K562 (cell line): ENCODE measurements at regions not wholly inside any gene's neighbourhood (a gene's known extent, or its start where the extent isn't known, plus 50 kb on each side); places are given as distances from the start of the nearest gene placed in this dataset.

Source experiments
- ATAC-seq: fragments of 200-7000 bp; cut with Tn5 transposase; 3 replicates; pipeline ENCODE4 v1.9.1; 2020; ENCODE audit warnings: moderate library complexity
- BruUV-seq: library from RNA; stranded (reverse); fragments of 400-500 nt; replicated peaks from 2 replicates; lab custom pipeline; 2021; lab: Mats Ljungman, UMichigan
- CTCF ChIA-PET: fragments of 300-600 bp; formaldehyde crosslinking; extraction: SDS; loops from one replicate; lab custom pipeline; 2021; ENCODE audit warnings: low intra/inter-chr PET ratio; lab: Yijun Ruan, JAX
- POLR2A ChIA-PET: fragments of 300-600, 350-650 bp; sonication (Branson Sonifier 250); formaldehyde crosslinking; extraction: SDS; loops from one replicate; lab custom pipeline; 2021; ENCODE audit warnings: antibody characterized with exemption, inconsistent platforms; lab: Yijun Ruan, JAX
- DNase-seq, 4 experiments: peaks; one replicate each; pipeline versions ENCODE4 v3.0.0 to v3.0.0-alpha.2; 2011 to 2018; ENCODE audit warnings: low spot score in 3 of 4, mixed read lengths in 3 of 4; ENCODE audit errors: extremely low read depth in 1 of 4
- FAIRE-seq: peaks from 2 replicates; lab custom pipeline; 2011; peaks lifted over from hg19 to GRCh38; lab: Jason Lieb, UNC
- H2AFZ ChIP-seq: 2 replicates; pipeline ENCODE4 v1.6.0; 2011; ENCODE audit warnings: low read depth, low read length, control low read depth, inconsistent platforms
- H3K27ac ChIP-seq: fragments of 200-600 bp; 3 replicates; pipeline ENCODE4 v1.8.0; 2011; ENCODE audit warnings: low read depth, mild to moderate bottlenecking, control low read depth, inconsistent platforms, low read length, moderate library complexity, mixed read lengths; ENCODE audit errors: extremely low read depth
- H3K27me3 ChIP-seq, 2 experiments: fragments of 300-600 bp in 1 of 2; 2 replicates in 1 of 2; 3 replicates in 1 of 2; pipeline versions ENCODE4 v1.6.0 to v1.8.0; 2011; ENCODE audit warnings: inconsistent platforms in 2 of 2, low read length in 2 of 2, mild to moderate bottlenecking in 1 of 2, mixed read lengths in 1 of 2, moderate library complexity in 1 of 2; ENCODE audit not compliant: control insufficient read depth in 2 of 2, insufficient read depth in 2 of 2
- H3K36me3 ChIP-seq: fragments of 300-600 bp; 3 replicates; pipeline ENCODE4 v1.8.0; 2011; ENCODE audit warnings: mild to moderate bottlenecking, low read length, inconsistent platforms; ENCODE audit not compliant: control insufficient read depth, insufficient read depth
- H3K4me1 ChIP-seq, 2 experiments: fragments of 200-600 bp in 1 of 2; replicated peaks in 1 of 2; 2 replicates in 1 of 2; 3 replicates in 1 of 2; pipeline versions ENCODE4 v1.5.1 to v1.8.0; 2011; ENCODE audit warnings: inconsistent platforms in 2 of 2, low read length in 2 of 2, mild to moderate bottlenecking in 1 of 2, mixed read lengths in 1 of 2, moderate library complexity in 1 of 2; ENCODE audit not compliant: control insufficient read depth in 2 of 2, insufficient read depth in 2 of 2
- H3K4me2 ChIP-seq: 2 replicates; pipeline ENCODE4 v1.6.1; 2011; ENCODE audit warnings: low read length, control low read depth, inconsistent platforms, mixed read lengths; ENCODE audit not compliant: insufficient read depth
- H3K4me3 ChIP-seq: fragments of 200-600 bp; sonication (generic), shearing (Covaris generic); 2 replicates; pipeline ENCODE4 v1.5.1; 2016; ENCODE audit warnings: control low read depth, inconsistent platforms
- H3K79me2 ChIP-seq: fragments of 200-600 bp; 3 replicates; pipeline ENCODE4 v1.8.0; 2011; ENCODE audit warnings: low read length, inconsistent platforms; ENCODE audit not compliant: control insufficient read depth, insufficient read depth
- H3K9ac ChIP-seq, 2 experiments: 2 replicates each; pipeline versions ENCODE4 v1.6.0 to v1.6.1; 2011; ENCODE audit warnings: low read depth in 2 of 2, low read length in 2 of 2, control low read depth in 1 of 2, inconsistent platforms in 1 of 2, mild to moderate bottlenecking in 1 of 2, mixed read lengths in 1 of 2; ENCODE audit not compliant: insufficient read depth in 1 of 2
- H3K9me1 ChIP-seq: one replicate; pipeline ENCODE4 v1.6.0; 2011; ENCODE audit warnings: inconsistent platforms, mild to moderate bottlenecking, low read length, moderate library complexity; ENCODE audit not compliant: control insufficient read depth, insufficient read depth
- H3K9me3 ChIP-seq: replicated peaks from 2 replicates; pipeline ENCODE4 v1.5.1; 2011; ENCODE audit warnings: low read depth, low read length, inconsistent platforms; ENCODE audit not compliant: control insufficient read depth, insufficient read depth
- H4K20me1 ChIP-seq: replicated peaks from 2 replicates; pipeline ENCODE4 v1.6.1; 2011; ENCODE audit warnings: low read length, inconsistent platforms, mixed read lengths; ENCODE audit not compliant: control insufficient read depth, insufficient read depth
- BRCA1 ChIP-seq, 2 experiments: fragments of 450-650 bp in 1 of 2; sonication (generic) in 1 of 2; formaldehyde crosslinking in 1 of 2; IDR thresholded peaks; 2 replicates each; pipeline versions ENCODE4 v1.5.0 to v1.6.1; 2017 to 2020; ENCODE audit warnings: mild to moderate bottlenecking in 1 of 2, missing genetic modification reagents in 1 of 2
- CHD7 ChIP-seq: fragments of 200-600 bp; sonication (generic); IDR thresholded peaks from one replicate; pipeline ENCODE4 v1.6.1; 2012; ENCODE audit warnings: mild to moderate bottlenecking, low read depth, low read length, inconsistent platforms
- CSDE1 ChIP-seq, 2 experiments: fragments of 450-650 bp; IDR thresholded peaks; 2 replicates each; pipeline ENCODE4 v1.6.1; 2016; ENCODE audit warnings: mild to moderate bottlenecking in 1 of 2
- HMG20A ChIP-seq: fragments of 450-650 bp; formaldehyde crosslinking; conservative IDR thresholded peaks from 2 replicates; pipeline ENCODE4 v1.4.0; 2020; ENCODE audit warnings: mild to moderate bottlenecking, mixed read lengths
- IRF2 ChIP-seq: sonication (generic); formaldehyde crosslinking; IDR thresholded peaks from 2 replicates; pipeline ENCODE4 v1.8.1; 2022; ENCODE audit warnings: mild to moderate bottlenecking, missing genetic modification reagents
- KAT8 ChIP-seq: fragments of 450-650 bp; IDR thresholded peaks from 2 replicates; pipeline ENCODE4 v1.6.1; 2016; ENCODE audit warnings: low read depth, mild to moderate bottlenecking
- MCM5 ChIP-seq: fragments of 450-650 bp; IDR thresholded peaks from 2 replicates; pipeline ENCODE4 v1.6.1; 2016; ENCODE audit warnings: low read depth
- MTA2 ChIP-seq: fragments of 450-650 bp; IDR thresholded peaks from 2 replicates; pipeline ENCODE4 v1.6.1; 2016; ENCODE audit warnings: low read depth
- OTX1 ChIP-seq: fragments of 450-650 bp; formaldehyde crosslinking; IDR thresholded peaks from 2 replicates; pipeline ENCODE4 v1.4.0; 2022; ENCODE audit warnings: mild to moderate bottlenecking
- POLR2H ChIP-seq: IDR thresholded peaks from 2 replicates; pipeline ENCODE4 v1.6.1; 2016; ENCODE audit warnings: missing genetic modification characterization, low read depth, mild to moderate bottlenecking, control low read depth, missing compliant biosample characterization, moderate library complexity
- YBX1 ChIP-seq: fragments of 450-650 bp; IDR thresholded peaks from 2 replicates; pipeline ENCODE4 v1.7.1; 2016; ENCODE audit warnings: mild to moderate bottlenecking
- ZKSCAN8 ChIP-seq: fragments of 200-800 bp; sonication (Bioruptor generic); IDR thresholded peaks from 2 replicates; pipeline ENCODE4 v1.6.1; 2016; ENCODE audit warnings: missing genetic modification characterization, missing compliant biosample characterization
- WGBS: fragments of 100-300 bp; shearing (Covaris generic); methylation state at CpG from one replicate; pipeline ENCODE4 v1.1.6; 2016; ENCODE audit warnings: low coverage, mixed read lengths; ENCODE audit not compliant: insufficient coverage; ENCODE audit errors: missing lambda C conversion rate; 5-methylcytosine and 5-hydroxymethylcytosine counted together
- in situ Hi-C: fragments of 300-500 bp; cut with MboI; formaldehyde crosslinking; loops from 4 replicates; pipeline ENCODE4 v1.15.0; 2018; ENCODE audit warnings: inconsistent platforms, mixed read lengths
- intact Hi-C: fragments of 100-400 bp; cut with micrococcal nuclease; formaldehyde crosslinking; loops from 2 replicates; pipeline ENCODE4 v1.14.2; 2022
- TF ChIP-seq, protein P1 (sequence below): fragments of 450-650 bp; formaldehyde crosslinking; conservative IDR thresholded peaks from 2 replicates; pipeline ENCODE4 v1.4.0; 2022; ENCODE audit warnings: mild to moderate bottlenecking, missing genetic modification characterization

DNA sequence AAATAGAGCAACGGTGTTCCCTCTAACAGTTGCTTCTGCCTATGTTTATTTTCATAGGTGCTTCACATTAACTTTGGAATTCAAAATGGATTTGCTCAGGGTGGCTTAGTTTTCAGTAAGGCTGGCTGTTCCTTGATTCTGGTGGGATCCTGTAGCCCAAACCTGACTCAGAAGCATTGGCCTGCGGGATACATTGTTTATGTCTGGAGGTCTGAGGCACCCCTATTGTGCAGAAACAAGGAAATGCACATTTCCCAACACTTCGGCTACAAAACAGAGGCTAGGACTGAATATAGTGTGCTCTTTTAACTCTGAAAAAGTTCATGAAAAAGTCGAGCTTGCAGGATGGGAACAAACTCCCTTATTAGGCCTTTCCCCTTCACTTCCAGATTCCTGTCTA lies 133.8 kb upstream of the F3 start:
- intact Hi-C loops, result no loop called here
- ChIA-PET CTCF (no interaction called here), POLR2A (no interaction called here)
- Histone ChIP-seq H3K79me2 (no peaks in the 10 kb centered on the region), H3K9me1 (no peaks in the 10 kb centered on the region), H3K4me1 (no peaks in the 10 kb centered on the region), H3K4me2 (no peak overlapping the region), H3K4me3 (no peak overlapping the region), H4K20me1 (no peaks in the 10 kb centered on the region), H3K9me3 (no peaks in the 10 kb centered on the region), H3K36me3 (no peaks in the 10 kb centered on the region), H3K27me3 (peaks cover 0 to 6% of the 10 kb centered on the region in 2 experiments; a peak in 1 of 5 replicates), H3K27ac (no peak overlapping the region), H2AFZ (no peak overlapping the region), H3K9ac (no peak overlapping the region)
- in situ Hi-C loops, result no loop called here
- no TSS peak for BruUV-seq
- WGBS, result 2% methylated on average over 4 of the region's 4 CpGs
- DNase-seq (no peak), ATAC-seq (no peak), FAIRE-seq (no peak)
- TF ChIP-seq MTA2, result no peak
- no peak for TF ChIP-seq YBX1
- no peak for TF ChIP-seq HMG20A
- TF ChIP-seq, protein P1, sequence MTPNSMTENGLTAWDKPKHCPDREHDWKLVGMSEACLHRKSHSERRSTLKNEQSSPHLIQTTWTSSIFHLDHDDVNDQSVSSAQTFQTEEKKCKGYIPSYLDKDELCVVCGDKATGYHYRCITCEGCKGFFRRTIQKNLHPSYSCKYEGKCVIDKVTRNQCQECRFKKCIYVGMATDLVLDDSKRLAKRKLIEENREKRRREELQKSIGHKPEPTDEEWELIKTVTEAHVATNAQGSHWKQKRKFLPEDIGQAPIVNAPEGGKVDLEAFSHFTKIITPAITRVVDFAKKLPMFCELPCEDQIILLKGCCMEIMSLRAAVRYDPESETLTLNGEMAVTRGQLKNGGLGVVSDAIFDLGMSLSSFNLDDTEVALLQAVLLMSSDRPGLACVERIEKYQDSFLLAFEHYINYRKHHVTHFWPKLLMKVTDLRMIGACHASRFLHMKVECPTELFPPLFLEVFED (CRISPR knock-in tag), result no peak
- no peak for TF ChIP-seq KAT8
- no peak for TF ChIP-seq BRCA1 (IDR thresholded peaks at IDR 0.05)
- no peak for TF ChIP-seq BRCA1 (CRISPR knock-in tag; IDR thresholded peaks at IDR 0.05)
- no peak for TF ChIP-seq OTX1 (CRISPR knock-in tag)
- TF ChIP-seq POLR2H (tag), result no peak
- TF ChIP-seq CHD7, result no peak
- no peak for TF ChIP-seq CSDE1 (IDR thresholded peaks at IDR 0.05)
- TF ChIP-seq IRF2 (CRISPR knock-in tag), result no peak
- no peak for TF ChIP-seq ZKSCAN8 (CRISPR knock-in tag)
- no peak for TF ChIP-seq MCM5
